ENCODE measurements at regions not wholly inside any gene's neighbourhood (a gene's known extent, or its start where the extent isn't known, plus 50 kb on each side); places are given as distances from the start of the nearest gene placed in this dataset.

GRCh38 chr2:13218205-13218604 lies 501.5 kb downstream of the TRIB2 start:
- TF ChIP-seq CTCF (IDR thresholded peaks at IDR 0.05) (no peak), POLR2A (IDR thresholded peaks at IDR 0.05) (no peak)

Data from right lobe of liver (tissue), 4 donors.